ENCODE measurements at regions not wholly inside any gene's neighbourhood (a gene's known extent, or its start where the extent isn't known, plus 50 kb on each side); places are given as distances from the start of the nearest gene placed in this dataset.

DNA sequence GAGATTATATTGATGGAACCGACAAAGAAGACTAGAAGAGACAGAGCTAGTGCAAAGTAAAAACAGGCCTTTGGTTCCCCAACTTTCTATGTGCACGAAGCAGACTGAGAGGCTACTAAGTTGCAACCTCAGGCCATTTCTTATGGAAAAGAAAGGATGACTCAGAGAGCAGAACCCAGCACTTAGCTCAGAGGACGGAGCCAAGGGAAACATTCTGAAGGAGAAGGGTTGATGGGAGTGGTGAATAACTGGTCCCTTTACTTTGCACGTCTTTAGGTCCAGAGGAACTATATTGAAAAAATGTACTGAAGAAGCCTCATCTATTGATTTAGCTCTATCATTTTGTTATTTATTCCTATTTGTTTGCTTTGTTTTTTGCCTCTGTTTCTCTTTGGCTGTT, 182.1 kb downstream of the CPE start:
- TF ChIP-seq, protein P1, sequence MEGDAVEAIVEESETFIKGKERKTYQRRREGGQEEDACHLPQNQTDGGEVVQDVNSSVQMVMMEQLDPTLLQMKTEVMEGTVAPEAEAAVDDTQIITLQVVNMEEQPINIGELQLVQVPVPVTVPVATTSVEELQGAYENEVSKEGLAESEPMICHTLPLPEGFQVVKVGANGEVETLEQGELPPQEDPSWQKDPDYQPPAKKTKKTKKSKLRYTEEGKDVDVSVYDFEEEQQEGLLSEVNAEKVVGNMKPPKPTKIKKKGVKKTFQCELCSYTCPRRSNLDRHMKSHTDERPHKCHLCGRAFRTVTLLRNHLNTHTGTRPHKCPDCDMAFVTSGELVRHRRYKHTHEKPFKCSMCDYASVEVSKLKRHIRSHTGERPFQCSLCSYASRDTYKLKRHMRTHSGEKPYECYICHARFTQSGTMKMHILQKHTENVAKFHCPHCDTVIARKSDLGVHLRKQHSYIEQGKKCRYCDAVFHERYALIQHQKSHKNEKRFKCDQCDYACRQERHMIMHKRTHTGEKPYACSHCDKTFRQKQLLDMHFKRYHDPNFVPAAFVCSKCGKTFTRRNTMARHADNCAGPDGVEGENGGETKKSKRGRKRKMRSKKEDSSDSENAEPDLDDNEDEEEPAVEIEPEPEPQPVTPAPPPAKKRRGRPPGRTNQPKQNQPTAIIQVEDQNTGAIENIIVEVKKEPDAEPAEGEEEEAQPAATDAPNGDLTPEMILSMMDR (conservative IDR thresholded peaks at IDR 0.05 in 1 of 2, IDR thresholded peaks at IDR 0.05 in 1 of 2; ENCODE audit: extremely low read depth in 1 of 2, insufficient read depth in 1 of 2, low read depth in 1 of 2, low read length in 2 of 2): no peak
- no peak for TF ChIP-seq EZH2 (IDR thresholded peaks at IDR 0.05; ENCODE audit: borderline replicate concordance, low read length)
